ENCODE measurements at regions not wholly inside any gene's neighbourhood (a gene's known extent, or its start where the extent isn't known, plus 50 kb on each side); places are given as distances from the start of the nearest gene placed in this dataset.

GRCh38 chr2:15681089-15681885 is 89.6 kb downstream of the DDX1 start:
- FAIRE-seq = no peak
- TF ChIP-seq TAF1 (IDR thresholded peaks at IDR 0.05; ENCODE audit: low read depth, low read length) = no peak
- no peak for TF ChIP-seq POLR2A (IDR thresholded peaks at IDR 0.05; ENCODE audit: low read depth, low read length)
- TF ChIP-seq POU2F2 (IDR thresholded peaks at IDR 0.05; ENCODE audit: low read depth, low read length) = no peak
- TF ChIP-seq POLR2AphosphoS5 (IDR thresholded peaks at IDR 0.05; ENCODE audit: low read depth, low read length) = no peak
- TF ChIP-seq PAX5 (IDR thresholded peaks at IDR 0.05; ENCODE audit: insufficient read depth, low read length, severe bottlenecking) = no peak
- no peak for TF ChIP-seq SPI1 (IDR thresholded peaks at IDR 0.05; ENCODE audit: low read depth, low read length)

DNA sequence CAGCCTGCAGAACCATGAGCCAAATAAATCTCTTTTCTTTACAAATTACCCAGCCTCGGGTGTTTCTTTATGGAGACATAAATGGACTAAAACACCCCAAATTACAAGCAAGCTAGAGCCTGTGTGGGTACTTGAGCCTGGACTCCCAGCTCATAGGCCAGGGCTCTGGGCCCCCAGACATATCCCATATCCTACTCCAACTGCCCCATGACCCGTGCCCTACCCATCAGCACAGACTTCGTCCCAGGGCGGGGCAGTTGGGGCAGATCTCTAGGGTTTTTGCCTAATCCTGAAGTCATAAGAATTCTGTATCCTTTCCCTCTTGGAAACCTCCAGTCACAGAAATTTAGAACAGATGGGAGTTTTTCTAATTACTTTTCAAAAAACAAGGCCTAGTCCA is 90.7 kb downstream of the DDX1 start:
- FAIRE-seq = no peak
- DNase-seq (ENCODE audit: insufficient read length, low spot score) = no peak
- TF ChIP-seq POU2F2 (IDR thresholded peaks at IDR 0.05; ENCODE audit: low read depth, low read length) (no peak), POLR2A (IDR thresholded peaks at IDR 0.05; ENCODE audit: low read depth, low read length) (no peak), PAX5 (IDR thresholded peaks at IDR 0.05; ENCODE audit: insufficient read depth, low read length, severe bottlenecking) (no peak), POLR2AphosphoS5 (IDR thresholded peaks at IDR 0.05; ENCODE audit: low read depth, low read length) (no peak), SPI1 (IDR thresholded peaks at IDR 0.05; ENCODE audit: low read depth, low read length) (no peak), TAF1 (IDR thresholded peaks at IDR 0.05; ENCODE audit: low read depth, low read length) (no peak)

More at GRCh38 chr2:15681089-15681885, 89.6 kb downstream of the DDX1 start:
- no peak for DNase-seq (ENCODE audit: insufficient read length, low spot score)

DNA sequence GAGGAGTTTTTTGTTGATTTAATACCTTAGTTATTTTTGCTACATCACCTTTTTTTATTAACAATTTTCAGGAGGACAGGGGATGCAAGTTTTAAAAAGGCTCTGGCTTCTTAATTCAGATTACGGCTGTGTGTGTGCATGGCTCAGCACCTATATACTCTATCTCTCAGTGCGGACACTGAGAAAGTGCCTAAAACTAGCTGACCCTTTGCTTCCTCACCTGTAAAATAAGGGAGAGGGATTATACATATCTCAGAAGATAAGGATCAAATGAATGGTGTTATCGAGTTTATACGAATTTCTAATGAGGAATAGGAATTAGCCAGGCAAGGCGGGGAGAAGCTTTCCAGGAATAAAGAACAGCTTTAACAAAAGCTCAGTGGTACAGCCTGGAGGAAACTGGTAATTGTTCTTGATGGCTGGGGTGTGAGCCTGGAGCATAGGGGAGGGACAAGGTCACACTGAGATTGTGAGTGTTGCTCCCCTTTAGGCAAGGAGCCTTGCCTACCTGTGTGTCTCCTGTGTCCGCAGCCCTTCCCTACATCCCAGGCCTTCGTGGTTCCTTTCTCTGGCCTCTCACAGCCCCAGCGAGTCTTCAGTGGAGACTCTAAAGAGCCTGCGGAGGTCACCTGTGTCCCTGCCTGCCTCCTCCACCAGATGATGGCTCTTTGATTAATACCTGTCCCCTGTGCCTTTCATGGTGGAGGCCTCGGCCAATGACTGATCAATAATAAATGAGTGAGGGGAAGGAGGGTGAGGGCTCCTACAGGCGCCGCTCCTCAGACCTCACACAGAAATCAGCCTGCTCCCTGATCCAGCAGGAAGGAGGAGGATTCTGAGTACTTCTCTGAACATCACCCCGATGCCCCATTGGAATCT is 92.7 kb downstream of the DDX1 start:
- no peak for FAIRE-seq
- no peak for TF ChIP-seq POLR2AphosphoS5 (IDR thresholded peaks at IDR 0.05; ENCODE audit: low read depth, low read length)
- no peak for TF ChIP-seq POU2F2 (IDR thresholded peaks at IDR 0.05; ENCODE audit: low read depth, low read length)
- TF ChIP-seq TAF1 (IDR thresholded peaks at IDR 0.05; ENCODE audit: low read depth, low read length) = no peak
- TF ChIP-seq POLR2A (IDR thresholded peaks at IDR 0.05; ENCODE audit: low read depth, low read length) = no peak
- TF ChIP-seq SPI1 (IDR thresholded peaks at IDR 0.05; ENCODE audit: low read depth, low read length) = no peak
- no peak for TF ChIP-seq PAX5 (IDR thresholded peaks at IDR 0.05; ENCODE audit: insufficient read depth, low read length, severe bottlenecking)

GRCh38 chr2:15685143-15685542 is 93.5 kb downstream of the DDX1 start:
- FAIRE-seq (no peak), DNase-seq (ENCODE audit: insufficient read length, low spot score) (no peak)
- no peak for TF ChIP-seq SPI1 (IDR thresholded peaks at IDR 0.05; ENCODE audit: low read depth, low read length)
- no peak for TF ChIP-seq PAX5 (IDR thresholded peaks at IDR 0.05; ENCODE audit: insufficient read depth, low read length, severe bottlenecking)
- no peak for TF ChIP-seq POU2F2 (IDR thresholded peaks at IDR 0.05; ENCODE audit: low read depth, low read length)
- TF ChIP-seq TAF1 (IDR thresholded peaks at IDR 0.05; ENCODE audit: low read depth, low read length) = no peak
- no peak for TF ChIP-seq POLR2A (IDR thresholded peaks at IDR 0.05; ENCODE audit: low read depth, low read length)
- no peak for TF ChIP-seq POLR2AphosphoS5 (IDR thresholded peaks at IDR 0.05; ENCODE audit: low read depth, low read length)

More for the DNA sequence above, 92.7 kb downstream of the DDX1 start:
- DNase-seq (ENCODE audit: insufficient read length, low spot score) = no peak

DNA sequence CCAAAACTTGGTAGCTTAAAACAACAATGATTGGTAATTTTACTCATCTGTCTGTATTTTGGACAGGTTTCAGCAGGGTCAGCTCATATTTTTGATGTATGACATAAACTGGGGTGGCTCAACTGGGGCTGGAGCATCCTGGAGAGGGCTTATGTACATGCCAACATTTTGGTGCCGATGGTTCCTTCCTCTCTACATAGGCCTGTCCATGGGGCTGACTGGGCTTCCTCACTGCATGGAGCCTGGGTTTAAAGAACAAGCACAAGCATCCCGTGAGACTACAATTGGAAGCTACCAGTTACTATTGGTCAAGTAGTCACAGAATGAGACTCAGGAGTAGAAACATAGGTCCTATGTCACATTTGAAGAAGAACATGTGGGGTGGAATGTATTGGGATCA is 95.0 kb downstream of the DDX1 start:
- TF ChIP-seq SPI1 (IDR thresholded peaks at IDR 0.05; ENCODE audit: low read depth, low read length) (no peak), POU2F2 (IDR thresholded peaks at IDR 0.05; ENCODE audit: low read depth, low read length) (no peak), POLR2A (IDR thresholded peaks at IDR 0.05; ENCODE audit: low read depth, low read length) (no peak), PAX5 (IDR thresholded peaks at IDR 0.05; ENCODE audit: insufficient read depth, low read length, severe bottlenecking) (no peak), TAF1 (IDR thresholded peaks at IDR 0.05; ENCODE audit: low read depth, low read length) (no peak), POLR2AphosphoS5 (IDR thresholded peaks at IDR 0.05; ENCODE audit: low read depth, low read length) (no peak)
- no peak for FAIRE-seq
- no peak for DNase-seq (ENCODE audit: insufficient read length, low spot score)

DNA sequence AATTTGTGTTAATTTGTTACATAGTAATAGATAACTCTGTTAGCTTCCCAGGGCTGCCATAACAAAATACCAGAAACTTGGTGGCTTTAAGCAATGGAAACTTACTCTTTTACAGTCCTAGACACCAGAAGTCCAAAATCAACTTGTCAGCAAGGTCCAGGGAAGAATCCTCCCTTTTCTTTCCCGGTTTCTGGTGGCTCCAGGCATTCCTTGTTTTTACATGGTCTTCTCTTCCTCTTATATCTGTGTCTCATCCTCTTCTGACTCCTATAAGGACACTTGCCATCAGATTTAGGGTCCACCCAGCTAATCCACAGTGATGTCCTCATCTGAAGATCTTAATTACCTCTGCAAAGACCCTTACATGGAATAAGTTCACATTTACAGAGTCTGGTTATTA is 95.6 kb downstream of the DDX1 start:
- TF ChIP-seq POLR2A (IDR thresholded peaks at IDR 0.05; ENCODE audit: low read depth, low read length) (no peak), TAF1 (IDR thresholded peaks at IDR 0.05; ENCODE audit: low read depth, low read length) (no peak), PAX5 (IDR thresholded peaks at IDR 0.05; ENCODE audit: insufficient read depth, low read length, severe bottlenecking) (no peak), SPI1 (IDR thresholded peaks at IDR 0.05; ENCODE audit: low read depth, low read length) (no peak), POU2F2 (IDR thresholded peaks at IDR 0.05; ENCODE audit: low read depth, low read length) (no peak), POLR2AphosphoS5 (IDR thresholded peaks at IDR 0.05; ENCODE audit: low read depth, low read length) (no peak)
- FAIRE-seq (no peak), DNase-seq (ENCODE audit: insufficient read length, low spot score) (no peak)

- TF ChIP-seq SPI1 (IDR thresholded peaks at IDR 0.05; ENCODE audit: low read depth, low read length) (no peak), PAX5 (IDR thresholded peaks at IDR 0.05; ENCODE audit: insufficient read depth, low read length, severe bottlenecking) (no peak), TAF1 (IDR thresholded peaks at IDR 0.05; ENCODE audit: low read depth, low read length) (no peak), POLR2AphosphoS5 (IDR thresholded peaks at IDR 0.05; ENCODE audit: low read depth, low read length) (no peak)
- FAIRE-seq = no peak
These were observed 96.1 kb downstream of the DDX1 start for GRCh38 chr2:15687720-15688119.

DNA sequence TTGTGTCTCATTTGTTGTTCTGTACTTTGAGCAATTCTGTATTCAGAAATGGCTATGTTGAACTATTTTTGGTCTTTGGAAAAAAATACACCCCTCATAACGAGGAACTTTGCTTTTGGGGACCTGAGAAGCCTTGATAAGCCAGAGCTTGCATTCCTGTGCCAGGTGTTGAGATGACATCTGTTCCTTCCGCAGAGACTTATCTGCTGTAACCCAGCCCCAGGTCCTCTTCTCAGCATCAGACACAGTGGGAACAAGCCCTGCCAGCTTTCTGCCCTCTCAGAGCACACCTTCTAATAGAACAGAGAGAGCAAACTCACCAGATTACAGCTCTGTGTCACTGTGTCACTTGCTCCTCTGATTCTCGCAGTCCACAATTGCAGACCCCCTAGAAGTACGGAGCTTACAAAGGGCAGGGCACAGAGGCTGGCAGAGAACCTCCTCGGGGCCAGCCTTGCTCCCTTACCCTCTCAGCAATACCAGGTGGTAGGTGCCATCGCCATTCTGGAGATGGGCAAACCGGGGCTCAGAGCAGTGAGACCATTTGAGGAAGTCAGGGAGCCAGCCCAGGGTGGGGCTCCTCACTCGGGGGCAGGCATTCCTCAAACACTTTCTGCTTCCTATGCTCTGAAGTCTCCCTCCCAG is 97.4 kb downstream of the DDX1 start:
- no peak for DNase-seq (ENCODE audit: insufficient read length, low spot score)
- no peak for FAIRE-seq
- TF ChIP-seq SPI1 (IDR thresholded peaks at IDR 0.05; ENCODE audit: low read depth, low read length) (no peak), TAF1 (IDR thresholded peaks at IDR 0.05; ENCODE audit: low read depth, low read length) (no peak), POU2F2 (IDR thresholded peaks at IDR 0.05; ENCODE audit: low read depth, low read length) (no peak), POLR2A (IDR thresholded peaks at IDR 0.05; ENCODE audit: low read depth, low read length) (no peak), POLR2AphosphoS5 (IDR thresholded peaks at IDR 0.05; ENCODE audit: low read depth, low read length) (no peak), PAX5 (IDR thresholded peaks at IDR 0.05; ENCODE audit: insufficient read depth, low read length, severe bottlenecking) (no peak)

More at GRCh38 chr2:15687720-15688119, 96.1 kb downstream of the DDX1 start:
- no peak for DNase-seq (ENCODE audit: insufficient read length, low spot score)
